Naive B cell (primary cell): ENCODE measurements at regions not wholly inside any gene's neighbourhood (a gene's known extent, or its start where the extent isn't known, plus 50 kb on each side); places are given as distances from the start of the nearest gene placed in this dataset.
"Not testable (repeated sequence)": the region's sequence is repeated elsewhere in the genome, so short reads cannot be mapped to it uniquely, and the experiment has no call there.

Experiments
- ATAC-seq, 2 donors: fragments of 150-1000 bp; cut with Tn5 transposase; 2 replicates each; pipeline ENCODE4 v1.10.0; 2021; ENCODE audit warnings: low read depth in 2 of 2, mild to moderate bottlenecking in 2 of 2, moderate library complexity in 2 of 2
- DNase-seq: peaks from one replicate; pipeline ENCODE4 v3.0.0; 2022
- H3K27ac Mint-ChIP-seq, 6 donors: one replicate each; pipeline ENCODE4 v1.8.0; 2020 to 2022; ENCODE audit warnings: mild to moderate bottlenecking in 6 of 6, mixed read lengths in 6 of 6, moderate library complexity in 5 of 6, inconsistent platforms in 2 of 6
- H3K27me3 Mint-ChIP-seq, 3 donors: one replicate each; pipeline ENCODE4 v1.8.0; 2021 to 2022; ENCODE audit warnings: mixed read lengths in 3 of 3, mild to moderate bottlenecking in 1 of 3
- H3K36me3 Mint-ChIP-seq, 2 donors: one replicate each; pipeline ENCODE4 v1.8.0; 2020 to 2022; ENCODE audit warnings: mixed read lengths in 2 of 2, inconsistent platforms in 1 of 2, mild to moderate bottlenecking in 1 of 2
- H3K4me1 Mint-ChIP-seq, 3 donors: one replicate each; pipeline ENCODE4 v1.8.0; 2020 to 2022; ENCODE audit warnings: mixed read lengths in 3 of 3, inconsistent platforms in 1 of 3, mild to moderate bottlenecking in 1 of 3, moderate library complexity in 1 of 3
- H3K4me3 Mint-ChIP-seq, 8 donors: one replicate each; pipeline ENCODE4 v1.8.0; 2020 to 2022; ENCODE audit warnings: mild to moderate bottlenecking in 8 of 8, mixed read lengths in 8 of 8, moderate library complexity in 8 of 8, inconsistent platforms in 2 of 8
- H3K9me3 Mint-ChIP-seq, 7 donors: one replicate each; pipeline ENCODE4 v1.8.0; 2020 to 2022; ENCODE audit warnings: mixed read lengths in 7 of 7, mild to moderate bottlenecking in 5 of 7, inconsistent platforms in 2 of 7, moderate library complexity in 1 of 7

DNA sequence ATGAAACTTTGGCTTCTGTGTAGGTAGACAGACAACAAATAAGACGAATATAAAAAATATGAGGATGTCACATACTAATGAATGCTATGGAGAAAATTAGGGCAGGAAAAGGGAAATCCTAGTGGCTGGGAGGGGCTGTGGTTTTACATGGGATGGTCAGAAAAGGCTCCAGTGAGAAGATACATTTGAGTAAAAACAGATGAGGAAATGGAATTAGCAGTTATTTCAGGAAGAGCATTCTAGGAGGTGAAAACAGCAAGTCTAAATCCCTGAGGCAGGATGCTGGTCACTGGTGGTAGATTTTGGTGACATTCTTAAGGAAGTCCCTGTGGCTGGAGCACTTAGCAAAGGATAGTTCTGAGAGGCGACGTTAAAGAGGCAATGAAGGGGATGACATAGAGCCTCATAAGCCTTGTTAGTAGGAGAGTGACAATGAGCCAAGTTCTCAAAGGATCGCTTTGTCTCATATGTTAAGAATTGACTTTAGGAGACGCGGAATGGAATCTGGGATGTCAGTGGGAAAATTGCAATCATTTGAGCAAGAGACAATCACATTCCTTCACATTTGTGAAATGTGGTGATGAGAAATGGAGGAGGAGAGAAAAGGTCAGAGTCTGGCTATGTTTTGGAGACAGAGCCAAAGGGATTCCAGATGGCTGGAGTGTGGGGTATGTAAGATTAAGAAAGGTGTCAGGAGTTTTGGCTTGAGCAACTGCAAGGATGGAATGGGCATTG lies 384.7 kb upstream of the FZD8 start:
- no peak for ATAC-seq
- Mint-ChIP-seq H3K9me3 (peaks cover 0 to 20% (median 5%) of the 10 kb centered on the region in 7 donors), H3K4me3 (no peak overlapping the region), H3K27ac (peak overlapping the region in 1 of 6 donors; percentile 12), H3K27me3 (no peaks in the 10 kb centered on the region), H3K4me1 (no peaks in the 10 kb centered on the region), H3K36me3 (peaks cover 0 to 5% of the 10 kb centered on the region in 2 donors)
- no peak for DNase-seq

- H3K36me3 Mint-ChIP-seq, result peaks cover 0 to 5% of the 10 kb centered on the region in 2 donors
- H3K4me3 Mint-ChIP-seq, result no peak overlapping the region
- DNase-seq, result no peak
- H3K27me3 Mint-ChIP-seq, result no peaks in the 10 kb centered on the region
- no peaks in the 10 kb centered on the region for H3K4me1 Mint-ChIP-seq
- H3K27ac Mint-ChIP-seq, result no peak overlapping the region
- no peak for ATAC-seq
- peaks cover 0 to 20% (median 5%) of the 10 kb centered on the region in 7 donors for H3K9me3 Mint-ChIP-seq
Observed at GRCh38 chr10:36026081-36026480, 384.0 kb upstream of the FZD8 start.

GRCh38 chr10:36023939-36024338 lies 381.8 kb upstream of the FZD8 start:
- Mint-ChIP-seq H3K9me3 (peaks cover 0 to 20% (median 5%) of the 10 kb centered on the region in 7 donors), H3K27ac (no peak overlapping the region), H3K36me3 (peaks cover 0 to 5% of the 10 kb centered on the region in 2 donors), H3K4me3 (no peak overlapping the region), H3K27me3 (peaks cover 0 to 2% (median 0%) of the 10 kb centered on the region in 3 donors), H3K4me1 (no peaks in the 10 kb centered on the region)
- ATAC-seq, result no peak
- no peak for DNase-seq

- ATAC-seq, result no peak
- no peak overlapping the region for H3K4me3 Mint-ChIP-seq
Observed at GRCh38 chr10:36021096-36021495, 379.0 kb upstream of the FZD8 start.

GRCh38 chr10:36019749-36020148 lies 377.7 kb upstream of the FZD8 start:
- H3K27ac Mint-ChIP-seq, result no peak overlapping the region
- DNase-seq, result no peak
- H3K4me1 Mint-ChIP-seq, result no peaks in the 10 kb centered on the region
- H3K27me3 Mint-ChIP-seq, result peaks cover 0 to 4% (median 0%) of the 10 kb centered on the region in 3 donors
- H3K4me3 Mint-ChIP-seq, result no peak overlapping the region
- H3K9me3 Mint-ChIP-seq, result peaks cover 0 to 6% (median 0%) of the 10 kb centered on the region in 7 donors
- H3K36me3 Mint-ChIP-seq, result no peaks in the 10 kb centered on the region
- ATAC-seq, result no peak

More at GRCh38 chr10:36021096-36021495, 379.0 kb upstream of the FZD8 start:
- no peak for DNase-seq
- Mint-ChIP-seq H3K4me1 (no peaks in the 10 kb centered on the region), H3K36me3 (peaks cover 0 to 2% of the 10 kb centered on the region in 2 donors), H3K27me3 (peaks cover 0 to 4% (median 0%) of the 10 kb centered on the region in 3 donors), H3K9me3 (peaks cover 0 to 7% (median 2%) of the 10 kb centered on the region in 7 donors), H3K27ac (no peak overlapping the region)

DNA sequence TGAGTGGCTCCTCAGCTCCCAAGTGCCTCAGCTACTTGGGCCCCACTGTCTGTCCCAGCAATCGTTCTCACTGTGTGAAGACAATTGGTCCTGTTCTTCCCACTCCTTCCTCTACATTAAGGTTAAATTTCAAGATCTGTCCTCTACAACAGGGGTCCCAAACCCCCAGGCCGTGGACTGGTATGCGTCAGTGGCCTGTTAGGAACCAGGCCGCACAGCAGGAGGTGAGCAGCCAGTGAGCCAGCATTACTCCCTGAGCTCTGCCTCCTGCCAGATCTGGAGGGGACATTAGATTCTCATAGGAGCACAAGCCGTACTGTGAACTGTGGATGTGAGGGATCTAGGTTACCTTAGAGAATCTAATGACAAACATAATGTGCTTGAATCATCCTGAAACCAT lies 376.9 kb upstream of the FZD8 start:
- no peaks in the 10 kb centered on the region for H3K36me3 Mint-ChIP-seq
- H3K9me3 Mint-ChIP-seq, result peaks cover 0 to 6% (median 3%) of the 10 kb centered on the region in 7 donors
- H3K27me3 Mint-ChIP-seq, result peaks cover 0 to 4% (median 0%) of the 10 kb centered on the region in 3 donors
- H3K4me1 Mint-ChIP-seq, result no peaks in the 10 kb centered on the region
- peak overlapping the region in 1 of 8 donors; percentile 31 for H3K4me3 Mint-ChIP-seq
- no peak overlapping the region for H3K27ac Mint-ChIP-seq
- no peak for DNase-seq
- no peak for ATAC-seq

GRCh38 chr10:36017137-36017536 lies 375.0 kb upstream of the FZD8 start:
- no peak overlapping the region for H3K27ac Mint-ChIP-seq

GRCh38 chr10:36007369-36007768 lies 365.3 kb upstream of the FZD8 start:
- Mint-ChIP-seq H3K36me3 (no peaks in the 10 kb centered on the region), H3K9me3 (peaks cover 0 to 12% (median 8%) of the 10 kb centered on the region in 7 donors), H3K27ac (no peak overlapping the region), H3K4me3 (no peak overlapping the region), H3K4me1 (no peaks in the 10 kb centered on the region), H3K27me3 (no peaks in the 10 kb centered on the region)
- DNase-seq, result no peak
- ATAC-seq, result no peak

More at GRCh38 chr10:36017137-36017536, 375.0 kb upstream of the FZD8 start:
- H3K36me3 Mint-ChIP-seq, result no peaks in the 10 kb centered on the region
- peaks cover 0 to 4% (median 0%) of the 10 kb centered on the region in 3 donors for H3K27me3 Mint-ChIP-seq
- ATAC-seq (no peak), DNase-seq (no peak)
- no peak overlapping the region for H3K4me3 Mint-ChIP-seq
- H3K4me1 Mint-ChIP-seq, result no peaks in the 10 kb centered on the region
- H3K9me3 Mint-ChIP-seq, result peaks cover 0 to 8% (median 0%) of the 10 kb centered on the region in 7 donors

- Mint-ChIP-seq H3K9me3 (peaks cover 4 to 23% (median 7%) of the 10 kb centered on the region in 7 donors), H3K27ac (no peak overlapping the region), H3K36me3 (no peaks in the 10 kb centered on the region), H3K4me3 (no peak overlapping the region), H3K27me3 (no peaks in the 10 kb centered on the region), H3K4me1 (no peaks in the 10 kb centered on the region)
- DNase-seq, result no peak
- no peak for ATAC-seq
Observed at GRCh38 chr10:36003688-36004087, 361.6 kb upstream of the FZD8 start.

DNA sequence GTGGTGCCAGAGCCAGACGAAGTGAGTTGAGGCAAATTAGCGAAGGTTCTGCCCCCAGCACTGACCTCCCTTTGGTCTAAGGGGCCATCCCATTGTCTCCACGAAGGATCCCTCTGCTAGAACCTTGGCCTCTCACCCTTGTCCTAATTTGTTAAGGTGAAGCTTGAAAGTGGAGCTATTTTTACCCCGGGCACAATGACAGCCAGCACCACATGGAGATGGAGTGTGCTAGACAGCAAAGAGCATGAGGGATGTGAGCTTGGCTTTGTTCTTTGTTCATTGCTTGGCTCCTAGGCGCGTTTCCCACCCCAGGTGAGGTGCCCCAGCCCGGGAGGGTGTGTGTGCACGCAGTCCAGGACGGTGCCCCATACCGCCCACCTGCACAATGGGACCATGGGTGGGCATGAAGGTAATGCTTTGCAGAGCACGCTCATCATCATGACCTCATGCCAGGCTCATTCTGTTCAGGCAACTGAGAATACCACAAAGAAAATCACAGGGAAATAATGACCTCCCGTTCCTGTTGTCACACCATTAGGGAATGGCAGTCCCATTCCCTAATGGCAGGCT lies 361.0 kb upstream of the FZD8 start:
- H3K4me1 Mint-ChIP-seq, result no peaks in the 10 kb centered on the region
- DNase-seq (no peak), ATAC-seq (no peak)
- no peak overlapping the region for H3K4me3 Mint-ChIP-seq
- no peaks in the 10 kb centered on the region for H3K27me3 Mint-ChIP-seq
- H3K36me3 Mint-ChIP-seq, result no peaks in the 10 kb centered on the region
- H3K9me3 Mint-ChIP-seq, result peaks cover 4 to 23% (median 7%) of the 10 kb centered on the region in 7 donors
- no peak overlapping the region for H3K27ac Mint-ChIP-seq

DNA sequence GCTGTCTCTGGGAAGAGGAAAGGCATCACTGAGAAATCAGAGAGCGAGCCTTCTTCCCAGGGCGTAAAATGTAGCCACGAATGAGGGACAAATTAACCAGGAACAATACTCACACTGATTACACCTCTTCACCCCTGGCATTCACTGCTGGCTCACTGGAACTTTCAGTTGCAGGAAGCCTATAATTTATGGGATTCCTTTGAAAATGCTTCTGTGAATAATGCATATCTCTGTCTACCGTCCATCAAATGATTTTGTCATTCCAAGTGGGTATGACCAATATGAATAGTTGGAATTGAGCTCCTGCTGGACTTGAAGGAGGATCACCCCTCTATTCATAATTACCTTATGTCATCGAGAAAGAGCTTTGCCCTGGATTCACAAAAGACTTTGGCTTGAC lies 360.3 kb upstream of the FZD8 start:
- H3K36me3 Mint-ChIP-seq, result no peaks in the 10 kb centered on the region
- no peak for ATAC-seq
- H3K4me3 Mint-ChIP-seq, result no peak overlapping the region
- H3K9me3 Mint-ChIP-seq, result peaks cover 2 to 19% (median 5%) of the 10 kb centered on the region in 7 donors
- no peak overlapping the region for H3K27ac Mint-ChIP-seq
- H3K27me3 Mint-ChIP-seq, result no peaks in the 10 kb centered on the region
- DNase-seq, result no peak
- no peaks in the 10 kb centered on the region for H3K4me1 Mint-ChIP-seq

GRCh38 chr10:36000754-36001153 lies 358.7 kb upstream of the FZD8 start:
- H3K36me3 Mint-ChIP-seq, H3K27me3 Mint-ChIP-seq, H3K4me3 Mint-ChIP-seq, ATAC-seq, H3K4me1 Mint-ChIP-seq, DNase-seq, H3K27ac Mint-ChIP-seq: not testable (repeated sequence)
- peaks cover 0 to 17% (median 4%) of the 10 kb centered on the region in 7 donors for H3K9me3 Mint-ChIP-seq

DNA sequence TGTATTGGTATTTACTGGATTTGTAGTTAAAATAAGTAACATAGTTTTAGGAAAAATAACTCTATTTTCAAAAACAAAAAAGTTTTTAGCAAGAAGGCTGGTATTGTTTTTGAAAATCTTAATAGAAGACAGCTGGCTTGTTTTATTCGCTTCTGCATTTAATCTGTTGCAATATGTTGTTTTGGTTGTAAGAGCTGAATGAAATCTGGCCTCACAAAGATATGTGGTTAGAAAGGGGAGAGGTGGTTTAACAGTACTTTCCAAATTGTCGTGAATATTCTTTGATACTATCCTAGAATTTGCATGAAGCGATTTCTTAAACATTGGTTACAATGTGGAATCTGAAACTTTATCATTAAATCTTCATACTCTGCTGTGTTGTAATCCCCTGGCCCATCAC lies 355.9 kb upstream of the FZD8 start:
- no peak overlapping the region for H3K4me3 Mint-ChIP-seq
- H3K36me3 Mint-ChIP-seq, result no peaks in the 10 kb centered on the region

GRCh38 chr10:35995485-35995884 lies 353.4 kb upstream of the FZD8 start:
- Mint-ChIP-seq H3K27me3 (no peaks in the 10 kb centered on the region), H3K4me3 (no peak overlapping the region), H3K4me1 (no peaks in the 10 kb centered on the region), H3K27ac (no peak overlapping the region), H3K9me3 (peaks cover 0 to 4% (median under 1%) of the 10 kb centered on the region in 7 donors), H3K36me3 (no peaks in the 10 kb centered on the region)
- DNase-seq (no peak), ATAC-seq (no peak)

More for the DNA sequence above, 355.9 kb upstream of the FZD8 start:
- Mint-ChIP-seq H3K4me1 (no peaks in the 10 kb centered on the region), H3K27me3 (no peaks in the 10 kb centered on the region), H3K9me3 (peaks cover 0 to 13% (median 4%) of the 10 kb centered on the region in 7 donors), H3K27ac (no peak overlapping the region)
- DNase-seq (no peak), ATAC-seq (no peak)
